ENCODE measurements at regions not wholly inside any gene's neighbourhood (a gene's known extent, or its start where the extent isn't known, plus 50 kb on each side); places are given as distances from the start of the nearest gene placed in this dataset.
"Not testable (repeated sequence)": the region's sequence is repeated elsewhere in the genome, so short reads cannot be mapped to it uniquely, and the experiment has no call there.

DNA sequence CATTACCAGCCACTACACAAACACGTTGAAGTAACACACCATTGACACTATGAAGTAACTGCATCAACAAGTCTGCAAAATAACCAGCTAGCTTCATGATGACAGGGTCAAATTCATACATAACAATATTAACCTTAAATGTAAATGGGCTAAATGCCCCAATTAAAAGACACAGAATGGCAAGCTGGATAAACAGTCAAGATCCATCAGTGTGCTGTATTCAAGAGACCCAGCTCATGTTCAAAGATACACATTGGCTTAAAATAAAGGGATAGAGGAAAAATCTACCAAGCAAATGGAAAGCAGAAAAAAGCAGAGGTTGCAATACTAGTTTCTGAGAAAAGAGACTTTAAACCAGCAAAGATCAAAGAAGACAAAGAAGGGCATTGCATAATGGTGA, 543.0 kb downstream of the ANKRD50 start:
- TF ChIP-seq, protein P1, sequence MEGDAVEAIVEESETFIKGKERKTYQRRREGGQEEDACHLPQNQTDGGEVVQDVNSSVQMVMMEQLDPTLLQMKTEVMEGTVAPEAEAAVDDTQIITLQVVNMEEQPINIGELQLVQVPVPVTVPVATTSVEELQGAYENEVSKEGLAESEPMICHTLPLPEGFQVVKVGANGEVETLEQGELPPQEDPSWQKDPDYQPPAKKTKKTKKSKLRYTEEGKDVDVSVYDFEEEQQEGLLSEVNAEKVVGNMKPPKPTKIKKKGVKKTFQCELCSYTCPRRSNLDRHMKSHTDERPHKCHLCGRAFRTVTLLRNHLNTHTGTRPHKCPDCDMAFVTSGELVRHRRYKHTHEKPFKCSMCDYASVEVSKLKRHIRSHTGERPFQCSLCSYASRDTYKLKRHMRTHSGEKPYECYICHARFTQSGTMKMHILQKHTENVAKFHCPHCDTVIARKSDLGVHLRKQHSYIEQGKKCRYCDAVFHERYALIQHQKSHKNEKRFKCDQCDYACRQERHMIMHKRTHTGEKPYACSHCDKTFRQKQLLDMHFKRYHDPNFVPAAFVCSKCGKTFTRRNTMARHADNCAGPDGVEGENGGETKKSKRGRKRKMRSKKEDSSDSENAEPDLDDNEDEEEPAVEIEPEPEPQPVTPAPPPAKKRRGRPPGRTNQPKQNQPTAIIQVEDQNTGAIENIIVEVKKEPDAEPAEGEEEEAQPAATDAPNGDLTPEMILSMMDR (IDR thresholded peaks at IDR 0.05): not testable (repeated sequence)
- not testable (repeated sequence) for TF ChIP-seq EP300, POLR2A, POLR2AphosphoS5 (IDR thresholded peaks at IDR 0.05)

Data from upper lobe of left lung (tissue), 4 donors.